ENCODE measurements at regions not wholly inside any gene's neighbourhood (a gene's known extent, or its start where the extent isn't known, plus 50 kb on each side); places are given as distances from the start of the nearest gene placed in this dataset.

DNA sequence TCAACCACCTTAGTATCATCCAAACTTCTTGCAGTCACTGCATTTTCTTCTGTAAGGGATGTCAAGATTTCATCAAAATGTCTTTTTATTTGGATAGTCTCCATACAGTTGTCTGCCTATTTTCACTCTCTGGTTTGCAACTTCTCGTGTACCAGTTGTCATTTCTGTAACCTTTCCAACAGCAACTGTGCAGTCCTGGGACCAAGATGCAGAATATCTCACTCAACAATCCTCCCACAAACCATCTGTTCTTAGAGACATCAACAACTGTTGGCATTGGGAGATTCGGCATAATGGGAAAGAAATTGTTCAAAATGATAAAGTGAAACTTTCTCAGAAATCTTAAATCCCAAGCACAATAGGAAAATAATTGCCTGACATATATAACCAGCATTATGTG, 933.6 kb upstream of the SLC39A10 start:
- ChIA-PET POLR2A (no interaction called here), CTCF (no interaction called here)
- Histone ChIP-seq H3K9ac (replicated peaks; ENCODE audit: extremely low read depth, insufficient read depth, low read length) (no peak overlapping the region), H2AFZ (ENCODE audit: low read depth, low read length) (no peak overlapping the region), H3K79me2 (ENCODE audit: control insufficient read depth, insufficient read depth, low read length) (no peaks in the 10 kb centered on the region), H3K27me3 (ENCODE audit: control insufficient read depth in 2 of 2, insufficient read depth in 2 of 2, low read length in 2 of 2) (no peaks in the 10 kb centered on the region), H3K9me1 (replicated peaks; ENCODE audit: control insufficient read depth, extremely low read depth, insufficient read depth, low read length) (no peaks in the 10 kb centered on the region), H3K27ac (ENCODE audit: insufficient read depth, low read depth, low read length) (no peak overlapping the region), H4K20me1 (replicated peaks; ENCODE audit: control insufficient read depth, extremely low read depth, insufficient read depth, low read length) (no peaks in the 10 kb centered on the region), H3K4me2 (ENCODE audit: insufficient read depth, low read length) (no peak overlapping the region), H3K4me1 (ENCODE audit: control insufficient read depth, extremely low read depth, insufficient read depth, low read length) (no peaks in the 10 kb centered on the region), H3K36me3 (ENCODE audit: control insufficient read depth in 2 of 2, extremely low read depth in 1 of 2, insufficient read depth in 2 of 2, low read length in 2 of 2) (no peaks in the 10 kb centered on the region), H3K4me3 (replicated peaks in 1 of 3; ENCODE audit: insufficient read depth in 1 of 3, low read depth in 1 of 3, low read length in 3 of 3) (no peak overlapping the region), H3K9me3 (replicated peaks; ENCODE audit: control insufficient read depth, insufficient read depth, low read length) (no peaks in the 10 kb centered on the region)
- intact Hi-C loops (cut with micrococcal nuclease): no loop called here
- FAIRE-seq (no peak), DNase-seq (ENCODE audit: low read depth, low spot score) (no peak)
- no TSS peak for BruUV-seq (replicated peaks)
- TF ChIP-seq, protein P1, sequence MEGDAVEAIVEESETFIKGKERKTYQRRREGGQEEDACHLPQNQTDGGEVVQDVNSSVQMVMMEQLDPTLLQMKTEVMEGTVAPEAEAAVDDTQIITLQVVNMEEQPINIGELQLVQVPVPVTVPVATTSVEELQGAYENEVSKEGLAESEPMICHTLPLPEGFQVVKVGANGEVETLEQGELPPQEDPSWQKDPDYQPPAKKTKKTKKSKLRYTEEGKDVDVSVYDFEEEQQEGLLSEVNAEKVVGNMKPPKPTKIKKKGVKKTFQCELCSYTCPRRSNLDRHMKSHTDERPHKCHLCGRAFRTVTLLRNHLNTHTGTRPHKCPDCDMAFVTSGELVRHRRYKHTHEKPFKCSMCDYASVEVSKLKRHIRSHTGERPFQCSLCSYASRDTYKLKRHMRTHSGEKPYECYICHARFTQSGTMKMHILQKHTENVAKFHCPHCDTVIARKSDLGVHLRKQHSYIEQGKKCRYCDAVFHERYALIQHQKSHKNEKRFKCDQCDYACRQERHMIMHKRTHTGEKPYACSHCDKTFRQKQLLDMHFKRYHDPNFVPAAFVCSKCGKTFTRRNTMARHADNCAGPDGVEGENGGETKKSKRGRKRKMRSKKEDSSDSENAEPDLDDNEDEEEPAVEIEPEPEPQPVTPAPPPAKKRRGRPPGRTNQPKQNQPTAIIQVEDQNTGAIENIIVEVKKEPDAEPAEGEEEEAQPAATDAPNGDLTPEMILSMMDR (IDR thresholded peaks at IDR 0.05; ENCODE audit: extremely low read depth in 1 of 2, insufficient read depth in 1 of 2, low read depth in 1 of 2, low read length in 2 of 2): no peak
- TF ChIP-seq EZH2 (IDR thresholded peaks at IDR 0.05; ENCODE audit: borderline replicate concordance, low read depth, low read length, severe bottlenecking) (no peak), FOS (IDR thresholded peaks at IDR 0.05; ENCODE audit: borderline replicate concordance, insufficient read depth, low read length) (no peak), POLR2AphosphoS5 (IDR thresholded peaks at IDR 0.05; ENCODE audit: insufficient read depth, low read depth, low read length) (no peak), GATA2 (IDR thresholded peaks at IDR 0.05; ENCODE audit: insufficient read depth, insufficient read length, low read depth, low read length) (no peak), POLR2A (IDR thresholded peaks at IDR 0.05; ENCODE audit: low read depth, low read length) (no peak), MYC (IDR thresholded peaks at IDR 0.05; ENCODE audit: low read depth, low read length) (no peak), JUN (IDR thresholded peaks at IDR 0.05; ENCODE audit: borderline replicate concordance, insufficient read depth, insufficient read length, low read depth) (no peak)
- TF ChIP-seq, protein P2, sequence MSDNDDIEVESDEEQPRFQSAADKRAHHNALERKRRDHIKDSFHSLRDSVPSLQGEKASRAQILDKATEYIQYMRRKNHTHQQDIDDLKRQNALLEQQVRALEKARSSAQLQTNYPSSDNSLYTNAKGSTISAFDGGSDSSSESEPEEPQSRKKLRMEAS (IDR thresholded peaks at IDR 0.05; ENCODE audit: insufficient read depth, insufficient read length): no peak
- dilution Hi-C loops (cut with MboI; ENCODE audit: extremely low pct_ligation_motif_present, low sequenced_read_pairs): no loop called here

Data from endothelial cell of umbilical vein (primary cell).